A549 (cell line): ENCODE measurements at regions not wholly inside any gene's neighbourhood (a gene's known extent, or its start where the extent isn't known, plus 50 kb on each side); places are given as distances from the start of the nearest gene placed in this dataset.

Source experiments
- BHLHE40 ChIP-seq: IDR thresholded peaks from 2 replicates; pipeline ENCODE4 v1.6.1; 2012; ENCODE audit warnings: low read depth, low read length, inconsistent platforms
- CHD2 ChIP-seq: fragments of 150-350 bp; IDR thresholded peaks from 2 replicates; pipeline ENCODE4 v1.6.1; 2014; ENCODE audit warnings: low read length; ENCODE audit not compliant: partially characterized antibody
- EP300 ChIP-seq, 2 experiments: fragments of >200 bp; sonication (Bioruptor Twin); formaldehyde crosslinking; IDR thresholded peaks; 2 replicates in 1 of 2; 3 replicates in 1 of 2; pipeline ENCODE4 v1.6.1; 2016 to 2017
- HOXA7 ChIP-seq: fragments of 250-450 bp; sonication (Bioruptor Pico); IDR thresholded peaks from 2 replicates; pipeline ENCODE4 v1.5.0; 2020; ENCODE audit warnings: mild to moderate bottlenecking, moderate library complexity
- JUN ChIP-seq, 2 experiments: fragments of >200 bp; sonication (Bioruptor Twin); formaldehyde crosslinking; IDR thresholded peaks; 2 replicates in 1 of 2; 3 replicates in 1 of 2; pipeline ENCODE4 v1.6.1; 2016 to 2017
- POLR2A ChIP-seq: IDR thresholded peaks from 2 replicates; pipeline ENCODE4 v1.6.1; 2012; ENCODE audit warnings: mild to moderate bottlenecking, low read length
- POLR2AphosphoS2 ChIP-seq: conservative IDR thresholded peaks from 2 replicates; pipeline ENCODE4 v1.6.1; 2012; ENCODE audit warnings: low read length, improper control_type of control experiment, inconsistent platforms
- TF ChIP-seq, protein P1 (sequence below): fragments of 150-350 bp; IDR thresholded peaks from 2 replicates; pipeline ENCODE4 v1.6.1; 2014; ENCODE audit warnings: low read depth, mild to moderate bottlenecking, low read length
- TF ChIP-seq, protein P2 (sequence below): fragments of >200 bp; sonication (Bioruptor Twin); formaldehyde crosslinking; IDR thresholded peaks from 3 replicates; pipeline ENCODE4 v1.5.1; 2016
- TF ChIP-seq, protein P3 (sequence below): IDR thresholded peaks from 2 replicates; pipeline ENCODE4 v1.6.1; 2012
- TF ChIP-seq, protein P4 (sequence below): fragments of >200 bp; sonication (Bioruptor Twin); formaldehyde crosslinking; IDR thresholded peaks from 3 replicates; pipeline ENCODE4 v1.6.1; 2016
- TF ChIP-seq, protein P5 (sequence below): fragments of 450-650 bp; IDR thresholded peaks from 2 replicates; pipeline ENCODE4 v1.6.1; 2014; ENCODE audit warnings: antibody characterized with exemption

DNA sequence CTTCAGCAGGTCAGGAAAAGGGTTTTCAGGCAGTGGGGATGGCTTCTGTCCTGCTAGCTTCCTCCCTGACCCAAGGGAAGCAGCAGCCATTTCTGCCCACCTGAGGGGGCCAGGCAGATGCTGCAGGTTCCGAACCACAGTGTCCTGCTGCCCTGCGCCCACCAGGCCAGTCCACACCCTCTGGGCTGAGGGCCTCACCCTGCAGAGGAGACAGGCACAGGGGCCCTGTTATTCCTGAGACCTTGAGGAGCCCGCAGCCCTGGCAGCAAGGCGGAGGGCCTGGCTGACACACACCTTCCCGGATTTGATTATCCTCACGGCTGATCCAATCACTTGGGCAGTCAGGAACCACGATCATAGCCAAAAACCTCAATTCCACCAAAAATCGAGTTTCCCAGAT lies 725.8 kb downstream of the BRD1 start:
- TF ChIP-seq, protein P1, sequence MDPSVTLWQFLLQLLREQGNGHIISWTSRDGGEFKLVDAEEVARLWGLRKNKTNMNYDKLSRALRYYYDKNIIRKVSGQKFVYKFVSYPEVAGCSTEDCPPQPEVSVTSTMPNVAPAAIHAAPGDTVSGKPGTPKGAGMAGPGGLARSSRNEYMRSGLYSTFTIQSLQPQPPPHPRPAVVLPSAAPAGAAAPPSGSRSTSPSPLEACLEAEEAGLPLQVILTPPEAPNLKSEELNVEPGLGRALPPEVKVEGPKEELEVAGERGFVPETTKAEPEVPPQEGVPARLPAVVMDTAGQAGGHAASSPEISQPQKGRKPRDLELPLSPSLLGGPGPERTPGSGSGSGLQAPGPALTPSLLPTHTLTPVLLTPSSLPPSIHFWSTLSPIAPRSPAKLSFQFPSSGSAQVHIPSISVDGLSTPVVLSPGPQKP, result no peak
- TF ChIP-seq, protein P2, sequence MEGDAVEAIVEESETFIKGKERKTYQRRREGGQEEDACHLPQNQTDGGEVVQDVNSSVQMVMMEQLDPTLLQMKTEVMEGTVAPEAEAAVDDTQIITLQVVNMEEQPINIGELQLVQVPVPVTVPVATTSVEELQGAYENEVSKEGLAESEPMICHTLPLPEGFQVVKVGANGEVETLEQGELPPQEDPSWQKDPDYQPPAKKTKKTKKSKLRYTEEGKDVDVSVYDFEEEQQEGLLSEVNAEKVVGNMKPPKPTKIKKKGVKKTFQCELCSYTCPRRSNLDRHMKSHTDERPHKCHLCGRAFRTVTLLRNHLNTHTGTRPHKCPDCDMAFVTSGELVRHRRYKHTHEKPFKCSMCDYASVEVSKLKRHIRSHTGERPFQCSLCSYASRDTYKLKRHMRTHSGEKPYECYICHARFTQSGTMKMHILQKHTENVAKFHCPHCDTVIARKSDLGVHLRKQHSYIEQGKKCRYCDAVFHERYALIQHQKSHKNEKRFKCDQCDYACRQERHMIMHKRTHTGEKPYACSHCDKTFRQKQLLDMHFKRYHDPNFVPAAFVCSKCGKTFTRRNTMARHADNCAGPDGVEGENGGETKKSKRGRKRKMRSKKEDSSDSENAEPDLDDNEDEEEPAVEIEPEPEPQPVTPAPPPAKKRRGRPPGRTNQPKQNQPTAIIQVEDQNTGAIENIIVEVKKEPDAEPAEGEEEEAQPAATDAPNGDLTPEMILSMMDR, result no peak
- no peak for TF ChIP-seq POLR2AphosphoS2
- no peak for TF ChIP-seq JUN (IDR thresholded peaks at IDR 0.05)
- no peak for TF ChIP-seq EP300 (IDR thresholded peaks at IDR 0.05)
- TF ChIP-seq, protein P3, sequence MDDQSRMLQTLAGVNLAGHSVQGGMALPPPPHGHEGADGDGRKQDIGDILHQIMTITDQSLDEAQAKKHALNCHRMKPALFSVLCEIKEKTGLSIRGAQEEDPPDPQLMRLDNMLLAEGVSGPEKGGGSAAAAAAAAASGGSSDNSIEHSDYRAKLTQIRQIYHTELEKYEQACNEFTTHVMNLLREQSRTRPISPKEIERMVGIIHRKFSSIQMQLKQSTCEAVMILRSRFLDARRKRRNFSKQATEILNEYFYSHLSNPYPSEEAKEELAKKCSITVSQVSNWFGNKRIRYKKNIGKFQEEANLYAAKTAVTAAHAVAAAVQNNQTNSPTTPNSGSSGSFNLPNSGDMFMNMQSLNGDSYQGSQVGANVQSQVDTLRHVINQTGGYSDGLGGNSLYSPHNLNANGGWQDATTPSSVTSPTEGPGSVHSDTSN, result no peak
- TF ChIP-seq POLR2A, result no peak
- TF ChIP-seq CHD2, result no peak
- no peak for TF ChIP-seq HOXA7 (CRISPR knock-in tag)
- TF ChIP-seq, protein P4, sequence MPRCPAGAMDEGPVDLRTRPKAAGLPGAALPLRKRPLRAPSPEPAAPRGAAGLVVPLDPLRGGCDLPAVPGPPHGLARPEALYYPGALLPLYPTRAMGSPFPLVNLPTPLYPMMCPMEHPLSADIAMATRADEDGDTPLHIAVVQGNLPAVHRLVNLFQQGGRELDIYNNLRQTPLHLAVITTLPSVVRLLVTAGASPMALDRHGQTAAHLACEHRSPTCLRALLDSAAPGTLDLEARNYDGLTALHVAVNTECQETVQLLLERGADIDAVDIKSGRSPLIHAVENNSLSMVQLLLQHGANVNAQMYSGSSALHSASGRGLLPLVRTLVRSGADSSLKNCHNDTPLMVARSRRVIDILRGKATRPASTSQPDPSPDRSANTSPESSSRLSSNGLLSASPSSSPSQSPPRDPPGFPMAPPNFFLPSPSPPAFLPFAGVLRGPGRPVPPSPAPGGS, result no peak
- TF ChIP-seq, protein P5, sequence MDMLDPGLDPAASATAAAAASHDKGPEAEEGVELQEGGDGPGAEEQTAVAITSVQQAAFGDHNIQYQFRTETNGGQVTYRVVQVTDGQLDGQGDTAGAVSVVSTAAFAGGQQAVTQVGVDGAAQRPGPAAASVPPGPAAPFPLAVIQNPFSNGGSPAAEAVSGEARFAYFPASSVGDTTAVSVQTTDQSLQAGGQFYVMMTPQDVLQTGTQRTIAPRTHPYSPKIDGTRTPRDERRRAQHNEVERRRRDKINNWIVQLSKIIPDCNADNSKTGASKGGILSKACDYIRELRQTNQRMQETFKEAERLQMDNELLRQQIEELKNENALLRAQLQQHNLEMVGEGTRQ, result no peak
- TF ChIP-seq BHLHE40, result no peak
